SU-DHL-6 (cell line): ENCODE measurements at regions not wholly inside any gene's neighbourhood (a gene's known extent, or its start where the extent isn't known, plus 50 kb on each side); places are given as distances from the start of the nearest gene placed in this dataset.

Source experiments
- H2AFZ ChIP-seq: fragments of 200-600 bp; sonication (generic); 2 replicates; pipeline ENCODE4 v1.6.1; 2014; ENCODE audit warnings: low read depth, mild to moderate bottlenecking, moderate library complexity, mixed read lengths, antibody characterized with exemption, low read length; ENCODE audit not compliant: severe bottlenecking
- H3F3A ChIP-seq: fragments of 200-600 bp; shearing (Covaris generic); 2 replicates; pipeline ENCODE4 v1.6.0; 2016; ENCODE audit warnings: antibody characterized with exemption, mild to moderate bottlenecking; ENCODE audit not compliant: insufficient read depth
- H3K27ac ChIP-seq: fragments of 200-600 bp; sonication (generic); 2 replicates; pipeline ENCODE4 v1.5.1; 2016; ENCODE audit warnings: low read depth, mild to moderate bottlenecking, low read length, moderate library complexity, mixed read lengths
- H3K27me3 ChIP-seq: fragments of 200-600 bp; sonication (generic), shearing (Covaris generic); 2 replicates; pipeline ENCODE4 v1.6.0; 2014; ENCODE audit warnings: mild to moderate bottlenecking, low read length
- H3K36me3 ChIP-seq: fragments of 200-600 bp; sonication (generic); 2 replicates; pipeline ENCODE4 v1.6.1; 2014; ENCODE audit warnings: mild to moderate bottlenecking, low read length, mixed read lengths
- H3K4me2 ChIP-seq: fragments of 300-600, 200-600 bp; shearing (Covaris generic), sonication (generic); 2 replicates; pipeline ENCODE4 v1.6.0; 2014; ENCODE audit warnings: low read length, low read depth, mild to moderate bottlenecking; ENCODE audit not compliant: poor library complexity, severe bottlenecking
- H3K4me3 ChIP-seq: fragments of 200-600 bp; sonication (generic); 2 replicates; pipeline ENCODE4 v1.5.1; 2014; ENCODE audit warnings: antibody characterized with exemption, low read length, mild to moderate bottlenecking, mixed read lengths; ENCODE audit not compliant: insufficient read depth, poor library complexity, severe bottlenecking
- H3K79me2 ChIP-seq: fragments of 200-600 bp; sonication (generic); 2 replicates; pipeline ENCODE4 v1.6.1; 2014; ENCODE audit warnings: mild to moderate bottlenecking, low read length, moderate library complexity; ENCODE audit not compliant: insufficient read depth
- H3K9ac ChIP-seq: fragments of 200-600 bp; sonication (generic); 2 replicates; pipeline ENCODE4 v1.7.0; 2014; ENCODE audit warnings: mild to moderate bottlenecking, low read length
- H3K9me2 ChIP-seq: fragments of 200-600 bp; sonication (generic); replicated peaks from 2 replicates; pipeline ENCODE4 v1.6.1; 2014; ENCODE audit warnings: low read length; ENCODE audit not compliant: insufficient read depth
- H3K9me3 ChIP-seq: fragments of 200-600 bp; sonication (generic); 2 replicates; pipeline ENCODE4 v1.6.1; 2014; ENCODE audit warnings: low read length, mixed read lengths; ENCODE audit not compliant: insufficient read depth
- H4K20me1 ChIP-seq: fragments of 200-600 bp; sonication (generic); 2 replicates; pipeline ENCODE4 v1.6.1; 2014; ENCODE audit warnings: low read depth, mild to moderate bottlenecking, antibody characterized with exemption, low read length, moderate library complexity, mixed read lengths
- CTCF ChIP-seq: fragments of 200-600 bp; sonication (generic); IDR thresholded peaks from one replicate; pipeline ENCODE4 v1.5.1; 2017; ENCODE audit warnings: antibody characterized with exemption, mild to moderate bottlenecking, low read length, moderate library complexity; ENCODE audit not compliant: insufficient read depth, poor library complexity, severe bottlenecking
- EZH2phosphoT487 ChIP-seq: fragments of 200-600 bp; sonication (generic), shearing (Covaris generic); conservative IDR thresholded peaks from 2 replicates; pipeline ENCODE4 v1.6.1; 2018; ENCODE audit warnings: mild to moderate bottlenecking, antibody characterized with exemption, low read length, moderate library complexity, mixed read lengths

- no peak for TF ChIP-seq CTCF
- Histone ChIP-seq H3K9ac (no peak overlapping the region), H3K9me3 (peaks cover 14% of the 10 kb centered on the region; the same call in 1 of the 2 replicates), H3K36me3 (no peaks in the 10 kb centered on the region), H3K27me3 (no peaks in the 10 kb centered on the region), H4K20me1 (no peaks in the 10 kb centered on the region), H3K4me2 (no peak overlapping the region), H3K4me3 (no peak overlapping the region), H2AFZ (no peak overlapping the region), H3F3A (no peaks in the 10 kb centered on the region), H3K79me2 (no peaks in the 10 kb centered on the region), H3K27ac (no peak overlapping the region), H3K9me2 (no peaks in the 10 kb centered on the region)
Observed at GRCh38 chr6:66307490-66307889, 600.5 kb upstream of the EYS start.

- no peaks in the 10 kb centered on the region for H3K9me3 ChIP-seq
- no peaks in the 10 kb centered on the region for H3K79me2 ChIP-seq
- no peak overlapping the region for H2AFZ ChIP-seq
- H3K27me3 ChIP-seq, result no peaks in the 10 kb centered on the region
- H3K4me3 ChIP-seq, result no peak overlapping the region
- H3K27ac ChIP-seq, result no peak overlapping the region
- TF ChIP-seq CTCF (no peak), EZH2phosphoT487 (no peak)
- no peaks in the 10 kb centered on the region for H4K20me1 ChIP-seq
- no peak overlapping the region for H3K4me2 ChIP-seq
- no peaks in the 10 kb centered on the region for H3K36me3 ChIP-seq
- H3K9ac ChIP-seq, result no peak overlapping the region
- H3K9me2 ChIP-seq, result no peaks in the 10 kb centered on the region
- no peaks in the 10 kb centered on the region for H3F3A ChIP-seq
Observed at GRCh38 chr6:66291905-66292304, 584.9 kb upstream of the EYS start.

GRCh38 chr6:66289889-66290288, 582.9 kb upstream of the EYS start:
- no peak overlapping the region for H3K27ac ChIP-seq
- no peaks in the 10 kb centered on the region for H3K9me3 ChIP-seq
- H3K36me3 ChIP-seq, result no peaks in the 10 kb centered on the region
- TF ChIP-seq EZH2phosphoT487 (no peak), CTCF (no peak)
- H3K9me2 ChIP-seq, result no peaks in the 10 kb centered on the region
- no peak overlapping the region for H3K9ac ChIP-seq
- no peaks in the 10 kb centered on the region for H3F3A ChIP-seq
- peak overlapping the region; percentile 41 for H2AFZ ChIP-seq
- H3K4me2 ChIP-seq, result no peak overlapping the region
- no peaks in the 10 kb centered on the region for H3K79me2 ChIP-seq
- H3K27me3 ChIP-seq, result no peaks in the 10 kb centered on the region
- H4K20me1 ChIP-seq, result no peaks in the 10 kb centered on the region
- H3K4me3 ChIP-seq, result no peak overlapping the region

GRCh38 chr6:66278115-66278514, 571.1 kb upstream of the EYS start:
- Histone ChIP-seq H3K9me2 (no peaks in the 10 kb centered on the region), H3K9me3 (no peaks in the 10 kb centered on the region)
- TF ChIP-seq EZH2phosphoT487 (no peak), CTCF (no peak)

More at GRCh38 chr6:66278115-66278514, 571.1 kb upstream of the EYS start:
- Histone ChIP-seq H3K27me3 (no peaks in the 10 kb centered on the region), H3K36me3 (no peaks in the 10 kb centered on the region), H2AFZ (no peak overlapping the region), H3K4me2 (no peak overlapping the region), H3K4me3 (no peak overlapping the region), H3K9ac (no peak overlapping the region), H3K79me2 (no peaks in the 10 kb centered on the region), H4K20me1 (no peaks in the 10 kb centered on the region), H3K27ac (no peak overlapping the region), H3F3A (no peaks in the 10 kb centered on the region)
